HG03571 (cell line): ENCODE measurements at regions not wholly inside any gene's neighbourhood (a gene's known extent, or its start where the extent isn't known, plus 50 kb on each side); places are given as distances from the start of the nearest gene placed in this dataset.
"Not testable (repeated sequence)": the region's sequence is repeated elsewhere in the genome, so short reads cannot be mapped to it uniquely, and the experiment has no call there.

Experiments
- ATAC-seq: cut with Tn5 transposase; IDR thresholded peaks from one replicate; pipeline ENCODE4 v1.9.1; 2021; ENCODE audit not compliant: unreplicated experiment

- ATAC-seq: no peak
Measured at GRCh38 chr5:125612181-125612721, 811.0 kb upstream of the GRAMD2B start.

GRCh38 chr5:125612776-125613175 is 810.4 kb upstream of the GRAMD2B start:
- no peak for ATAC-seq

- ATAC-seq: no peak
Measured at GRCh38 chr5:125630237-125630636, 793.0 kb upstream of the GRAMD2B start.

- ATAC-seq: no peak
Measured at GRCh38 chr5:125633523-125633922, 789.7 kb upstream of the GRAMD2B start.

- no peak for ATAC-seq
Measured at GRCh38 chr5:125634216-125634835, 788.9 kb upstream of the GRAMD2B start.

GRCh38 chr5:125639858-125640257 is 783.4 kb upstream of the GRAMD2B start:
- ATAC-seq: no peak

- no peak for ATAC-seq
Measured at GRCh38 chr5:125652761-125653160, 770.4 kb upstream of the GRAMD2B start.

GRCh38 chr5:125654392-125654791 is 768.8 kb upstream of the GRAMD2B start:
- ATAC-seq: no peak

GRCh38 chr5:125655156-125655555 is 768.1 kb upstream of the GRAMD2B start:
- no peak for ATAC-seq

GRCh38 chr5:125657936-125658335 is 765.3 kb upstream of the GRAMD2B start:
- no peak for ATAC-seq

GRCh38 chr5:125659316-125660023 is 763.7 kb upstream of the GRAMD2B start:
- no peak for ATAC-seq

GRCh38 chr5:125660231-125660895 is 762.8 kb upstream of the GRAMD2B start:
- no peak for ATAC-seq

GRCh38 chr5:125661584-125661983 is 761.6 kb upstream of the GRAMD2B start:
- ATAC-seq: no peak

GRCh38 chr5:125668884-125669283 is 754.3 kb upstream of the GRAMD2B start:
- ATAC-seq: no peak

- no peak for ATAC-seq
Measured at GRCh38 chr5:125673359-125673950, 749.8 kb upstream of the GRAMD2B start.

GRCh38 chr5:125679522-125679921 is 743.7 kb upstream of the GRAMD2B start:
- ATAC-seq: no peak

- no peak for ATAC-seq
Measured at GRCh38 chr5:125683669-125684068, 739.5 kb upstream of the GRAMD2B start.

GRCh38 chr5:125685771-125686170 is 737.4 kb upstream of the GRAMD2B start:
- ATAC-seq: no peak

- ATAC-seq: not testable (repeated sequence)
Measured at GRCh38 chr5:125691738-125692530, 731.3 kb upstream of the GRAMD2B start.

GRCh38 chr5:125695996-125696655 is 727.1 kb upstream of the GRAMD2B start:
- no peak for ATAC-seq
